ENCODE measurements at regions not wholly inside any gene's neighbourhood (a gene's known extent, or its start where the extent isn't known, plus 50 kb on each side); places are given as distances from the start of the nearest gene placed in this dataset.

DNA sequence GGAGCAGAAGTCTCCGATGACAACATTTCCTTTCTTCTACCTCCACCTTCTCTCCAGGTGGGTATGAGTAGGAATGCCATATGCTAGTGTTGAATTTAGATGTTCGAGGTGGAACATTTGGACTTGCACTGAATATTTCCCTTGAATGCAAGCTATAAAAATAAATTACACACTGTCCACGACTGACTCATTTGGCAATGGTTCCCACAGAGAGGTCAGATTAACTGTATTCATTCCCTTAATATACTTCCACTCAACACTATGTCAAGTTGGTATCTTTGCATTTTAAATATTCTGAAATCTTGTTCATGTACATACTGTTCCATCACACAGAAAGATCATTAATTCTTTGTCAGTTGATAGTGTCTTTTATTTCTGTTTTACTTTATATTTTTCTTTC, 222.6 kb upstream of the PIK3R1 start:
- no peaks in the 10 kb centered on the region for H3K79me2 ChIP-seq (ENCODE audit: low read depth)

DNA sequence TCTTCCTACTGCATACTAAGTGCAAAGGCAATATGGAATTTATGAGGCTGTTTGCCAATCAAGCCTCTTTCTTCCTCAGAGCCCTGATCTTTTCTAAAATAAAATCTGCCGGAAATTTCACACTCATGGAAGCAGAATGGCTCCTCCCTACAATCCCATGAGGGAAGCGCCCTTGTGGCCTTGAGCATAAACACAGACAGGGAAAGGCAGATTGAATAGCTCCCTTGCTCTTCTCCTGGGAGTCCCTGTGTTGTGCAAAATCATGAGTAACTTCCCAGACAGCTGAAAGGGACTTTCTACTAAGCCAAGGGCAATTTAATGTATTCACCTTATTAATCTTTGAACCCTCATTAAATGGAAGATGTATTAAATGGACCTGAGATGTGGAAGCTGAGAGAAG, 226.1 kb upstream of the PIK3R1 start:
- Histone ChIP-seq H3K79me2 (ENCODE audit: low read depth) (no peaks in the 10 kb centered on the region), H3K4me3 (no peak overlapping the region), H2AFZ (replicated peaks) (no peak overlapping the region), H3K27me3 (no peaks in the 10 kb centered on the region), H3K36me3 (no peaks in the 10 kb centered on the region), H3K9ac (no peak overlapping the region), H3K4me2 (no peak overlapping the region), H3F3A (ENCODE audit: low read depth) (no peaks in the 10 kb centered on the region), H3K27ac (no peak overlapping the region), H4K20me1 (ENCODE audit: low read depth) (no peaks in the 10 kb centered on the region), H3K4me1 (no peaks in the 10 kb centered on the region), H3K9me3 (ENCODE audit: low read depth) (no peaks in the 10 kb centered on the region)
- DNase-seq (ENCODE audit: low spot score): no peak
- Mint-ChIP-seq H3K9me3 (peaks cover 3% of the 10 kb centered on the region), H3K4me1 (peaks cover 3% of the 10 kb centered on the region), H3K4me3 (no peak overlapping the region), H3K27me3 (ENCODE audit: insufficient read depth, low read depth) (no peaks in the 10 kb centered on the region), H3K36me3 (no peaks in the 10 kb centered on the region), H3K27ac (no peak overlapping the region)
- no peak for TF ChIP-seq EZH2phosphoT487 (IDR thresholded peaks at IDR 0.05)
- TF ChIP-seq, protein P1, sequence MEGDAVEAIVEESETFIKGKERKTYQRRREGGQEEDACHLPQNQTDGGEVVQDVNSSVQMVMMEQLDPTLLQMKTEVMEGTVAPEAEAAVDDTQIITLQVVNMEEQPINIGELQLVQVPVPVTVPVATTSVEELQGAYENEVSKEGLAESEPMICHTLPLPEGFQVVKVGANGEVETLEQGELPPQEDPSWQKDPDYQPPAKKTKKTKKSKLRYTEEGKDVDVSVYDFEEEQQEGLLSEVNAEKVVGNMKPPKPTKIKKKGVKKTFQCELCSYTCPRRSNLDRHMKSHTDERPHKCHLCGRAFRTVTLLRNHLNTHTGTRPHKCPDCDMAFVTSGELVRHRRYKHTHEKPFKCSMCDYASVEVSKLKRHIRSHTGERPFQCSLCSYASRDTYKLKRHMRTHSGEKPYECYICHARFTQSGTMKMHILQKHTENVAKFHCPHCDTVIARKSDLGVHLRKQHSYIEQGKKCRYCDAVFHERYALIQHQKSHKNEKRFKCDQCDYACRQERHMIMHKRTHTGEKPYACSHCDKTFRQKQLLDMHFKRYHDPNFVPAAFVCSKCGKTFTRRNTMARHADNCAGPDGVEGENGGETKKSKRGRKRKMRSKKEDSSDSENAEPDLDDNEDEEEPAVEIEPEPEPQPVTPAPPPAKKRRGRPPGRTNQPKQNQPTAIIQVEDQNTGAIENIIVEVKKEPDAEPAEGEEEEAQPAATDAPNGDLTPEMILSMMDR (IDR thresholded peaks at IDR 0.05): no peak
- no peak for TF ChIP-seq EZH2 (IDR thresholded peaks at IDR 0.05)

More for the DNA sequence above, 222.6 kb upstream of the PIK3R1 start:
- Mint-ChIP-seq H3K27ac (no peak overlapping the region), H3K27me3 (ENCODE audit: insufficient read depth, low read depth) (no peaks in the 10 kb centered on the region), H3K4me3 (no peak overlapping the region), H3K4me1 (peaks cover 3% of the 10 kb centered on the region), H3K9me3 (peaks cover 3% of the 10 kb centered on the region), H3K36me3 (no peaks in the 10 kb centered on the region)
- Histone ChIP-seq H3K4me3 (no peak overlapping the region), H3K4me2 (no peak overlapping the region), H3K27me3 (no peaks in the 10 kb centered on the region), H3F3A (ENCODE audit: low read depth) (no peaks in the 10 kb centered on the region), H3K4me1 (no peaks in the 10 kb centered on the region), H3K9ac (no peak overlapping the region), H3K9me3 (ENCODE audit: low read depth) (no peaks in the 10 kb centered on the region), H3K36me3 (no peaks in the 10 kb centered on the region), H4K20me1 (ENCODE audit: low read depth) (no peaks in the 10 kb centered on the region), H2AFZ (replicated peaks) (no peak overlapping the region), H3K27ac (no peak overlapping the region)
- DNase-seq (ENCODE audit: low spot score): no peak
- TF ChIP-seq EZH2 (IDR thresholded peaks at IDR 0.05) (no peak), EZH2phosphoT487 (IDR thresholded peaks at IDR 0.05) (no peak)
- TF ChIP-seq, protein P1 (IDR thresholded peaks at IDR 0.05): no peak

GRCh38 chr5:67986761-67987160, 228.8 kb upstream of the PIK3R1 start:
- peaks cover 3% of the 10 kb centered on the region for H3K9me3 Mint-ChIP-seq
- H3K36me3 Mint-ChIP-seq: no peaks in the 10 kb centered on the region
- no peaks in the 10 kb centered on the region for H3K4me1 ChIP-seq
- no peaks in the 10 kb centered on the region for H3K27me3 ChIP-seq
- no peak overlapping the region for H3K4me2 ChIP-seq
- no peaks in the 10 kb centered on the region for H3K27me3 Mint-ChIP-seq (ENCODE audit: insufficient read depth, low read depth)
- H3K27ac ChIP-seq: no peak overlapping the region
- no peaks in the 10 kb centered on the region for H3K9me3 ChIP-seq (ENCODE audit: low read depth)
- peaks cover 3% of the 10 kb centered on the region for H3K4me1 Mint-ChIP-seq
- H3K27ac Mint-ChIP-seq: no peak overlapping the region
- no peak overlapping the region for H3K4me3 ChIP-seq
- H2AFZ ChIP-seq (replicated peaks): no peak overlapping the region
- no peak overlapping the region for H3K9ac ChIP-seq
- no peaks in the 10 kb centered on the region for H3K36me3 ChIP-seq
- H4K20me1 ChIP-seq (ENCODE audit: low read depth): no peaks in the 10 kb centered on the region
- no peak for DNase-seq (ENCODE audit: low spot score)
- no peaks in the 10 kb centered on the region for H3F3A ChIP-seq (ENCODE audit: low read depth)
- no peak overlapping the region for H3K4me3 Mint-ChIP-seq
- TF ChIP-seq EZH2phosphoT487 (IDR thresholded peaks at IDR 0.05) (no peak), EZH2 (IDR thresholded peaks at IDR 0.05) (no peak)
- TF ChIP-seq, protein P1 (IDR thresholded peaks at IDR 0.05): no peak
- H3K79me2 ChIP-seq (ENCODE audit: low read depth): no peaks in the 10 kb centered on the region

All from neural progenitor cell (in vitro differentiated cells).